GM12878 (cell line): ENCODE measurements at regions not wholly inside any gene's neighbourhood (a gene's known extent, or its start where the extent isn't known, plus 50 kb on each side); places are given as distances from the start of the nearest gene placed in this dataset.

Experiments
- CHD2 ChIP-seq: IDR thresholded peaks from 2 replicates; pipeline ENCODE4 v1.6.1; 2011; ENCODE audit warnings: low read depth, low read length, improper control_type of control experiment, borderline replicate concordance
- CHD4 ChIP-seq: fragments of 200-600 bp; sonication (generic); IDR thresholded peaks from 2 replicates; pipeline ENCODE4 v1.6.1; 2016; ENCODE audit warnings: mild to moderate bottlenecking
- EZH2 ChIP-seq: IDR thresholded peaks from 2 replicates; pipeline ENCODE4 v1.6.1; 2012; ENCODE audit warnings: low read depth, mild to moderate bottlenecking, control low read depth, inconsistent platforms, low read length, borderline replicate concordance; ENCODE audit not compliant: control insufficient read depth
- GABPA ChIP-seq: IDR thresholded peaks from 2 replicates; pipeline ENCODE4 v1.6.1; 2014; ENCODE audit warnings: antibody characterized with exemption, low read depth, mild to moderate bottlenecking, inconsistent platforms
- POLR2A ChIP-seq: IDR thresholded peaks from 2 replicates; pipeline ENCODE4 v1.6.1; 2011; ENCODE audit warnings: low read depth, mild to moderate bottlenecking, low read length
- POLR2AphosphoS5 ChIP-seq: IDR thresholded peaks from 2 replicates; pipeline ENCODE4 v1.6.1; 2011; ENCODE audit warnings: mild to moderate bottlenecking, low read length, inconsistent platforms
- RCOR1 ChIP-seq: conservative IDR thresholded peaks from 2 replicates; pipeline ENCODE4 v1.6.1; 2012; ENCODE audit warnings: low read depth, low read length, improper control_type of control experiment
- ZNF274 ChIP-seq: IDR thresholded peaks from one replicate; pipeline ENCODE4 v1.8.0; 2011; ENCODE audit not compliant: insufficient read length, insufficient read depth
- TF ChIP-seq, protein P1 (sequence below), 3 experiments: IDR thresholded peaks in 2 of 3; conservative IDR thresholded peaks in 1 of 3; 2 replicates each; pipeline ENCODE4 v1.5.1; 2011; ENCODE audit warnings: low read depth in 3 of 3, low read length in 3 of 3, mild to moderate bottlenecking in 3 of 3, control low read depth in 2 of 3, moderate library complexity in 2 of 3, inconsistent platforms in 1 of 3, mixed read lengths in 1 of 3; ENCODE audit not compliant: control insufficient read depth in 2 of 3, insufficient read depth in 1 of 3; ENCODE audit errors: extremely low read depth in 1 of 3
- TF ChIP-seq, protein P2 (sequence below): fragments of 450-650 bp; formaldehyde crosslinking; IDR thresholded peaks from 2 replicates; pipeline ENCODE4 v1.5.0; 2022; ENCODE audit warnings: mild to moderate bottlenecking, missing genetic modification characterization

- TF ChIP-seq, protein P1, sequence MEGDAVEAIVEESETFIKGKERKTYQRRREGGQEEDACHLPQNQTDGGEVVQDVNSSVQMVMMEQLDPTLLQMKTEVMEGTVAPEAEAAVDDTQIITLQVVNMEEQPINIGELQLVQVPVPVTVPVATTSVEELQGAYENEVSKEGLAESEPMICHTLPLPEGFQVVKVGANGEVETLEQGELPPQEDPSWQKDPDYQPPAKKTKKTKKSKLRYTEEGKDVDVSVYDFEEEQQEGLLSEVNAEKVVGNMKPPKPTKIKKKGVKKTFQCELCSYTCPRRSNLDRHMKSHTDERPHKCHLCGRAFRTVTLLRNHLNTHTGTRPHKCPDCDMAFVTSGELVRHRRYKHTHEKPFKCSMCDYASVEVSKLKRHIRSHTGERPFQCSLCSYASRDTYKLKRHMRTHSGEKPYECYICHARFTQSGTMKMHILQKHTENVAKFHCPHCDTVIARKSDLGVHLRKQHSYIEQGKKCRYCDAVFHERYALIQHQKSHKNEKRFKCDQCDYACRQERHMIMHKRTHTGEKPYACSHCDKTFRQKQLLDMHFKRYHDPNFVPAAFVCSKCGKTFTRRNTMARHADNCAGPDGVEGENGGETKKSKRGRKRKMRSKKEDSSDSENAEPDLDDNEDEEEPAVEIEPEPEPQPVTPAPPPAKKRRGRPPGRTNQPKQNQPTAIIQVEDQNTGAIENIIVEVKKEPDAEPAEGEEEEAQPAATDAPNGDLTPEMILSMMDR (IDR thresholded peaks at IDR 0.05 in 2 of 3, conservative IDR thresholded peaks at IDR 0.05 in 1 of 3; ENCODE audit: control insufficient read depth in 2 of 3, extremely low read depth in 1 of 3, insufficient read depth in 1 of 3, low read depth in 3 of 3, low read length in 3 of 3), result no peak
- TF ChIP-seq, protein P2, sequence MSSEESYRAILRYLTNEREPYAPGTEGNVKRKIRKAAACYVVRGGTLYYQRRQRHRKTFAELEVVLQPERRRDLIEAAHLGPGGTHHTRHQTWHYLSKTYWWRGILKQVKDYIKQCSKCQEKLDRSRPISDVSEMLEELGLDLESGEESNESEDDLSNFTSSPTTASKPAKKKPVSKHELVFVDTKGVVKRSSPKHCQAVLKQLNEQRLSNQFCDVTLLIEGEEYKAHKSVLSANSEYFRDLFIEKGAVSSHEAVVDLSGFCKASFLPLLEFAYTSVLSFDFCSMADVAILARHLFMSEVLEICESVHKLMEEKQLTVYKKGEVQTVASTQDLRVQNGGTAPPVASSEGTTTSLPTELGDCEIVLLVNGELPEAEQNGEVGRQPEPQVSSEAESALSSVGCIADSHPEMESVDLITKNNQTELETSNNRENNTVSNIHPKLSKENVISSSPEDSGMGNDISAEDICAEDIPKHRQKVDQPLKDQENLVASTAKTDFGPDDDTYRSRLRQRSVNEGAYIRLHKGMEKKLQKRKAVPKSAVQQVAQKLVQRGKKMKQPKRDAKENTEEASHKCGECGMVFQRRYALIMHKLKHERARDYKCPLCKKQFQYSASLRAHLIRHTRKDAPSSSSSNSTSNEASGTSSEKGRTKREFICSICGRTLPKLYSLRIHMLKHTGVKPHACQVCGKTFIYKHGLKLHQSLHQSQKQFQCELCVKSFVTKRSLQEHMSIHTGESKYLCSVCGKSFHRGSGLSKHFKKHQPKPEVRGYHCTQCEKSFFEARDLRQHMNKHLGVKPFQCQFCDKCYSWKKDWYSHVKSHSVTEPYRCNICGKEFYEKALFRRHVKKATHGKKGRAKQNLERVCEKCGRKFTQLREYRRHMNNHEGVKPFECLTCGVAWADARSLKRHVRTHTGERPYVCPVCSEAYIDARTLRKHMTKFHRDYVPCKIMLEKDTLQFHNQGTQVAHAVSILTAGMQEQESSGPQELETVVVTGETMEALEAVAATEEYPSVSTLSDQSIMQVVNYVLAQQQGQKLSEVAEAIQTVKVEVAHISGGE, result no peak
- no peak for TF ChIP-seq GABPA
- TF ChIP-seq RCOR1, result no peak
- no peak for TF ChIP-seq CHD4
- no peak for TF ChIP-seq ZNF274
- TF ChIP-seq CHD2, result no peak
- TF ChIP-seq POLR2A, result no peak
- no peak for TF ChIP-seq EZH2
- TF ChIP-seq POLR2AphosphoS5, result no peak
Observed at GRCh38 chr13:56335775-56336174, 804.9 kb upstream of the PRR20A start.
